Ureter (tissue), 1 donor: ENCODE measurements at regions not wholly inside any gene's neighbourhood (a gene's known extent, or its start where the extent isn't known, plus 50 kb on each side); places are given as distances from the start of the nearest gene placed in this dataset.

Experiments
- DNase-seq: peaks from one replicate; pipeline ENCODE4 v3.0.0-alpha.2; 2020; ENCODE audit warnings: low spot score
- donor health status: DM: yes; HTN: yes; CAD: no.

DNA sequence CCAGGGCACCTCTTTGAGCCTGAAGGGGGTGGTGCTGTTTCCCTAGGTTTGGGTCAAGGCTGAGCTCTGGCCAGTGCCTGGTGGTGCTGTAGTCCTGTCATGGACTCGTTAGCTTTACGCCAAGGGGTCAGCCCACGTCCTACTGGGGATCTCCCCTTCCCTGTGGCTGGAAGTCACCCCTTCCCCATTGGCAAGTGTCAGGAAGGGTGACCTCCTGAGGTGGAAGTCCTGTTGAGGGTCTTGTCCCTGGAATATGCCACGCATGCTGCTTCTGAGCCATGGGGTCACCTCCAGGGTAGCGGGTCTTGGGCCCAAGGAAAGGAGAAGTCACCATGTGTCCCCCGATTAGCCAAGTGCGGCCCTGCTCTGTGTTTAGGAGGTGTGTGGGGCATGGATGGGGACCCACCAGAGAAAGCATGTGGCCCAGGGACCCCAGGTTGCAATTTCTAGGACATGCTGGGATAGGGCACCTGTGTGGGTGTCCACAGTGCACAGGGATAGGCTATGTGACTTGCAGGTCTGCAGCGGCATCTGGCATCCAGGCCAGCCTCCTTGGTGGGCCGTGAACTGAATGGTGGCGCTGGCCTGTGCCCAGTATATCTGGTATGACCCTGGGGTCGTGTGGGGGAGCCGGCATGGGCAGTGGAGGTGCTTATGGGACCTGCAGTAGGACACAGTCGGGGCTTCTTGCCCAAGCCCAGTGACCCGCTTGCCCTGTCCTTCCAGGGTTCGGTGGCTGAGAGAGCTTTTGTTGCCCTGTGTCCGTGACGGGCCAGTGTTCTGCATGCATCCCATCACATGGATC lies 226.7 kb downstream of the SNRPN start:
- DNase-seq, result peak; percentile 18

GRCh38 chr15:25182098-25182478 lies 227.3 kb downstream of the SNRPN start:
- DNase-seq, result no peak

- DNase-seq, result peak; percentile 36
These were observed 228.1 kb downstream of the SNRPN start for GRCh38 chr15:25182736-25183445.

DNA sequence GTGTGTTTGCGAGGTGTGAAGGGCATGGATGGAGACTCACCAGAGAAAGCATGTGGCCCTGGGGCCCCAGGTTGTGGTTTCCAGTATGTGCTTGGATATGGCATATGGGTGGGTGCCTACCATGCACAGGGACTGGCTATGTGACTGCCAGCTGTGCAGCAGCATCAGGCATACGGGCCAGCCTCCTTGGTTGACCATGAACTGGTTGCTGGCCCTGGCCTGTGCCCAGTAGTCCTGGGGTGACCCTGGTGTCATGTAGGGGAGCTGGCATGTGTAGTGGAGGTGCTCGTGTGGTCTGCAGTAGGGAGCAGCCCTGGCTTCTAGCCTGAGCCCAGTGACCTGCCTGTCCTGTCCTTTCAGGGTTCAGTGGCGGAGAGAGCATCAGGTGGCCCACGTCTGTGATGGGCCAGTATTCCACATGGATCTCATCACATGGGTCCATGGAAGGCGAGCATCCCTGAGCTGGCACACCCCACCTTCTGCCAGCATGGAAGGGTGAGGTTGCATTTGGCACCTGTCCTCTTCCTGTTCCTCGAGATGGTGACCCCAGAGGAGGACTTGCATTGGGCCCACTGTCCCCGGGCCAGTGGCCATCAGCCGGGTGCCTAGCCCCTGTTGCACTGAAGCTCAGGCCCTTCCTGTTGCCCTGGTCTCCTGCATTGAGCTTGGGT lies 228.9 kb downstream of the SNRPN start:
- DNase-seq, result no peak

DNA sequence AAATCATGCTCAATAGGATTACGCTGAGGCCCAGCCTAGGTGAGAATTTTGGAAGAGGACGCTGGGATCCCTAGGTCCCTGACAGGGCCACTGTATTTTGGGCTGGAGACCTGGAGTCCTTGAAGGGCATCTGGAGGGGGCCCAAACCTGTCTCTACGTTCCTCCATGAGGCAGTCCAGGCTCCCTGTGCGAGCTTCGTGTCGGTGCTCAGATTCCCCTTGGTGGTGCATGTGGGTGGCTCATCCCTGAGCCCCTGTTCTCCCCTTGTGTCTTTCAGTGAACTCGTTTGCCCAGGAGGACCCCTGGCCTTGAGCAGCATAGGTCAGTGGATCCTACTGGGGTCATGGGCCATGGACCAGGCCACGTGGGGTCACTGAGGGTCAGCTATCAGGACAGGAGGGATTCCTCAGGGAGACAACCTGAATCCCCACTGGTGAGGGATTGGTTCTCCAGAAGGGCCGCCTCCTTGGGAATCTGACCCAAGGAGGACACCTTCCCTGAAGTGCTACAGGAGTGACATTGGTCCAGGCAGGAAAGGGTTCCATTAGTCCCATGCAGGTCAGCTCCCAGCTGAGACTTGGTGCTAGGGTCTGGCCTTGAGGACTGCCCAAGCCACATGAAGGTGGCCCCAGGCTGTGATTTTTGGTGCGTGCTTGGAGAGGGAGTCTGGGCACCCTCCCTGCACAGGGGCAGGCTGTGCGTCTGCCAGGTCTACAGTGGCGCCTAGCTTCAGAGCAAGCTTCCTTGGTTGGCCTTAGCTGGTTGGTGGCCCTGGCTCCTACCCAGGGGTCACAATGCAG lies 229.8 kb downstream of the SNRPN start:
- no peak for DNase-seq

GRCh38 chr15:25185156-25185710 lies 230.4 kb downstream of the SNRPN start:
- no peak for DNase-seq

- no peak for DNase-seq
These were observed 231.0 kb downstream of the SNRPN start for GRCh38 chr15:25185791-25186190.

DNA sequence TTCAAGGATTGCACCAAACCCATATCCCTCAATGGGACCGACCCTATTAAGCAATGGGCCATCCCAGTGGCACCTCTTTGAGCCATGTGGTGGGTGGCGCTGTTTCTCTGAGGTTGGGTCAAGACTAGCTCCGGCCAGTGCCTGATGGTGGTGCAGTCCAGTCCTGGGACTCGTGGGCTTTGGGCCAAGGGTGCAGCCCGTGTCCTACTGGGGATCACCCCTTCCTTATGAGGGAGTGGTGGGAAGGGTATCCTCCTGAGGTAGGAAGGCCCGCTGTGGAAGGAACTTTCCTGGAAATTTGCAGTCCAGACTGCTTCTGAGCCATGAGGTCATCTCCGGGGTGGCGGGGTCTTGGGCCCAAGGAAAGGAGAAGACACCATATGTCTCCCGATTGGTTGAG lies 231.6 kb downstream of the SNRPN start:
- DNase-seq, result no peak

DNA sequence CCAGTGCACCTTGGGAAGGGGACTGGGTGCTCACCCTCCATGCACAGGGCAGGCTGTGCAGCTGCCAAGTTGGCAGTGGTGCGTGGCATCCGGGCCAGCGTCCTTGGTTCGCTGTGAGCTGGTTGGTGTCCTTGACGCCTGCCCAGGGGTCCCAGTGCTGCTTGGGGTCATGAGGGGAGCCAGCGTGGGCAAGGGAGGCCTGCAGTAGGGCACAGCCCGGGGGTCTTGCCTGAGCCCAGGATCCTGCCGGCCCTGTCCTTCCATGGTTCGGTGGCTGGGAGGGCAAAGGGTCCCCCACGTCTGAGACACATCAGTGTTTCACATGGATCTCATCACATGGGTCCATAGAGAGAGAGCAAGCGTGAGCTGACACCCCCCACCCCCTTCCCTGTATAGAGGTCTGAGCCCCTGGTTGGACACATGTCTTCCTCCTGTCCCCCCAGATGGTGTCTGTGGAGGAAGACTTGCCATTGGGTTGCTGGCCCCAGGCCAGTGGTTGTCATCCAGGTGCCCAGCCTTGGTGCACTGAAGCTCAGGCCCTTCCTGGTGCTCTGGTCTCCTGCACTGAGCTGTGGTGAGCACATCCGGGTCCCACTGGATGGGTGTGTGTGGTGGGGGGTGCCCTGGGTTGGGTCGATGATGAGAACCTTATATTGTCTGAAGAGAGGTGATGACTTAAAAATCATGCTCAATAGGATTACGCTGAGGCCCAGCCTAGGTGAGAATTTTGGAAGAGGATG lies 232.3 kb downstream of the SNRPN start:
- no peak for DNase-seq

DNA sequence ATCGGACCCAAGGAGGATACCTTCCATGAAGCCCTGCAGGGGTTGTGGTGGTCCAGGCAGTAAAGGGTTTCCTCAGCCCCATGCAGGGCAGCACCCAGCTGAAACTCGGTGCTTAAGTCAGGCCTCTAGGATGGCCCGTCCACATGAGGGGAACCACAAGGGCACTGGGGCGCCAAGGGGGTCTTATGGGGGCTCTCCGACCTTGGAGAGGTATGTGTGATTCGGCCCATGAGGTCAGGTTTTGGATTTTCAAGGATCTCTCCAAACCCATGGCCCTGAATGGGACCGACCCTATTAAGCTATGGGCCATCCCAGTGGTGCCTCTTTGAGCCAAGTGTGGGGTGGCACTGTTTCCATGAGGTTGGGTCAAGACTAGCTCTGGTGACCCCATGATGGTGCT lies 233.3 kb downstream of the SNRPN start:
- DNase-seq, result no peak

- no peak for DNase-seq
These were observed 233.8 kb downstream of the SNRPN start for GRCh38 chr15:25188551-25189101.

DNA sequence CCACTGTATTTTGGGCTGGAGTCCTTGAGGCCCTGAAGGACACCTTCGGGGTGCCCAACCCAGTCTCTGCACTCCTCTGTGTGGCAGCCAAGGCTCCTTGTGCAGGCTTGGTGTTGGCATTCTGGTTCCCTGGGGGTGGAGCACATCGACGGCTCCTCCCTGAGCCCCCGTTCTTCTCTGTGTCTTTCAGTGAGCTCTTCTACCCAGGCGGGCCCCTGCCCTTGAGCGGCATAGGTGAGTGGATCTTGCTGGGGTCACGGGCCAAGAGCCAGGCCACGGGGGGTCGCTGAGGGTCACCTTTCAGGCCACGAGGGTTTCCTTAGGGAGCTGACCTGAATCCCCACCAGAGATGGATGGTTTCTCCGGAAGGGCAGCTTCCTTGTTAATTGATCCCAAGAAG lies 234.8 kb downstream of the SNRPN start:
- no peak for DNase-seq

DNA sequence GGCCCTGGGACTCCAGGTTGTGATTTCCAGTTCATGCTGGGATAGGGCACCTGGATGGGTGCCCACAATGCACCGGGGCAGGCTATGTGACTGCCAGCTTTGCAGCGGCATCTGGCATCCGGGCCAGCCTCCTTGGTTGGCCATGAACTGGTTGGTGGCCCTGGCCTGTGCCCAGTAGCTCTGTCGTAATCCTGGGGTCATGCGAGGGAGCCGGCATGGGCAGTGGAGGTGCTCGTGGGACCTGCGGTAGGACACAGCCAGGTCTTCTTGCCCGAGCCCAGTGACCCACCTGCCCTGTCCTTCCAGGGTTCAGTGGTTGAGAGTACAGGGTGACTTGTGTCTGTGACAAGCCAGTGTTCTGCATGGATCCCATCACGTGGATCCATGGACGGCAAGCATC lies 237.9 kb downstream of the SNRPN start:
- no peak for DNase-seq

DNA sequence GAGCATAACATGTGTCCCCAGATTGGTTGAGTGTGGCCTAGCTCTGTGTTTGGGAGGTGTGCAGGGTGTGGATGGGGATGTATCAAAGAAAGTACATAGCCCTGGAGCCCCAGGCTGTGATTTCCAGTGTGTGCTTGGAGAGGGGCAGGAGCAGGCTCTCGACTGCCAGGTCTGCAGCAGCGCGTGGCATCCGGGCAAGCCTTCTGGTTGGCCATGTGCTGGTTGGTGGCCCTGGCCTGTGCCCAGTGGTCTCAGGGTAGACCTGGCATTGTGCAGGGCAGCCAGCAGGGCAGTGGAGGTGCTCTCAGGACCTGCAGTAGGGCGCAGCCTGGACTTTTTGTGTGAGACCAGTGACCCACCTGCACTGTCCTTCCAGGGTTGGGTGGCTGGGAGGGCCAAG lies 231.5 kb downstream of the UBE3A start:
- no peak for DNase-seq

GRCh38 chr15:25208735-25209134 lies 230.1 kb downstream of the UBE3A start:
- no peak for DNase-seq

DNA sequence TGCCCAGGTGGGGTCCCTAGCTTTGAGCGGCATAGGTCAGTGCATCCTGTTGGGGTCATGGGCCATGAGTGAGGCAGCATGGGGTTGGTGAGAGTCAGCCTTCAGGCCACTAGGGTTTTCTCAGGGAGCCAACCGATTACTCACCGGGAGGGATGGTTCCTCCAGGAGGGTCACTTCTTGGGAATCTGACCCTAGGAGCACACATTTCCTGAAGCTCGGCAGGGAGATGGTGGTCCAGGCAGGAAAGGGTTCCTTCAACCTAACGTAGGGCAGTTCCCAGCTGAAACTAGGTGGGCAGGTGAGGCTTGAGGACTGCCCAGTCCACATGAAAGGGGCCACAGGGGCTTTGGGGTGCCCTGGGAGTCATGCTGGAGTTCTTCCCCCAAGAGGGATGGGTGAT lies 218.0 kb downstream of the UBE3A start:
- DNase-seq, result no peak

- DNase-seq, result no peak
These were observed 214.4 kb downstream of the UBE3A start for GRCh38 chr15:25224396-25224795.

- no peak for DNase-seq
These were observed 212.5 kb downstream of the UBE3A start for GRCh38 chr15:25226360-25226759.

DNA sequence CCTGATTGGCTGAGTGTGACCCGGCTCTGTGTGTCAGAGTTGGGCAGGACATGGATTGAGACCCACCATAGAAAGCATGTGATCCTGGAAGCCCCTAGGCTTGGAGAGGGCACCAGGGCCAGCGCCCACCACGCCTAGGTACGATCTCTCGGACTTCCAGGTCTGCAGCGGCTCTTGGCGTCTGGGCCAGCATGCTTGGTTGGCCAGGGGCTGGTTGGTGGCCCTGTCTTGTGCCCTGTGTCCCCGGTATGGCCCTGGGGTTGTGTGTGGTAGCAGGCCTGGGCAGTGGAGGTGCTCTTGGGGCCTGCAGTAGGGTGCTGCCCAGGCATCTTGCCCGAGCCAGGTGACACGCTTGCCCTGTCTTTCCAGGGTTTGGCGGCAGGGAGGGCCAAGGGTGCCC lies 210.6 kb downstream of the UBE3A start:
- no peak for DNase-seq

DNA sequence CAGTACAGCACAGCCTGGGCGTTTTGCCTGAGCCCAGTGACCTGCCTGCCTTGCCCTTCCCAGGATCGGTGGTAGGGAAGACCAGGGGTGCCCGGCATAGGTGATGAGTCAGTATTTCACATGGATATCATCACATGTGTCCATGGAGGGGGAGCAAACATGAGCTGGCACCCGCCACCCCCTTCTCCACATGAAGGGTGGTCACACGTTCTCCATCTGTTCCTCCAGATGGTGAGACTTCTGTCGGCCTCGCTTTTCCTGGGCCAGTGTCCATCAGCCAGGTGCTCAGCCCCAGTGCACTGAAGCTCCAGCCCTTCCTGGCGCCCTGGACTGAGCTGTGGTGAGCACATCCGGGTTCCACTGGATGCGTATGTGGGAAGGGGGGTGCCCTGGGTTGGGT lies 208.4 kb downstream of the UBE3A start:
- DNase-seq, result no peak
